GM12801 (cell line): ENCODE measurements at regions not wholly inside any gene's neighbourhood (a gene's known extent, or its start where the extent isn't known, plus 50 kb on each side); places are given as distances from the start of the nearest gene placed in this dataset.

Experiments used
- CTCF ChIP-seq: IDR thresholded peaks from one replicate; pipeline ENCODE4 v1.5.1; 2011; ENCODE audit warnings: control low read depth; ENCODE audit not compliant: insufficient read length; ENCODE audit errors: extremely low read depth

- no peak for TF ChIP-seq CTCF
These were observed 84.9 kb upstream of the GLIS3 start for GRCh38 chr9:4384750-4385149.

- TF ChIP-seq CTCF: no peak
These were observed 83.0 kb upstream of the GLIS3 start for GRCh38 chr9:4382722-4383317.

- no peak for TF ChIP-seq CTCF
These were observed 81.9 kb upstream of the GLIS3 start for GRCh38 chr9:4381744-4382143.

GRCh38 chr9:4380406-4380805, 80.5 kb upstream of the GLIS3 start:
- no peak for TF ChIP-seq CTCF

GRCh38 chr9:4375424-4376200, 75.7 kb upstream of the GLIS3 start:
- TF ChIP-seq CTCF: no peak

- TF ChIP-seq CTCF: no peak
These were observed 71.2 kb upstream of the GLIS3 start for GRCh38 chr9:4371108-4371507.

GRCh38 chr9:4370501-4370900, 70.6 kb upstream of the GLIS3 start:
- no peak for TF ChIP-seq CTCF
